Activated naive CD4-positive, alpha-beta T cell treated with anti-CD3 and anti-CD28 coated beads, Interleukin-2, amount 50 U/mL, for 24 hours (primary cell): ENCODE measurements at regions not wholly inside any gene's neighbourhood (a gene's known extent, or its start where the extent isn't known, plus 50 kb on each side); places are given as distances from the start of the nearest gene placed in this dataset.

Experiments used
- H3K27ac Mint-ChIP-seq: one replicate; pipeline ENCODE4 v1.8.0; 2021; ENCODE audit warnings: mild to moderate bottlenecking, mixed read lengths
- H3K27me3 Mint-ChIP-seq: one replicate; pipeline ENCODE4 v1.8.0; 2021; ENCODE audit warnings: mixed read lengths
- H3K36me3 Mint-ChIP-seq: one replicate; pipeline ENCODE4 v1.8.0; 2021; ENCODE audit warnings: mixed read lengths
- H3K4me1 Mint-ChIP-seq: one replicate; pipeline ENCODE4 v1.8.0; 2021; ENCODE audit warnings: mixed read lengths
- H3K4me3 Mint-ChIP-seq: one replicate; pipeline ENCODE4 v1.8.0; 2021; ENCODE audit warnings: mild to moderate bottlenecking, mixed read lengths
- H3K9me3 Mint-ChIP-seq: one replicate; pipeline ENCODE4 v1.8.0; 2021; ENCODE audit warnings: mixed read lengths

DNA sequence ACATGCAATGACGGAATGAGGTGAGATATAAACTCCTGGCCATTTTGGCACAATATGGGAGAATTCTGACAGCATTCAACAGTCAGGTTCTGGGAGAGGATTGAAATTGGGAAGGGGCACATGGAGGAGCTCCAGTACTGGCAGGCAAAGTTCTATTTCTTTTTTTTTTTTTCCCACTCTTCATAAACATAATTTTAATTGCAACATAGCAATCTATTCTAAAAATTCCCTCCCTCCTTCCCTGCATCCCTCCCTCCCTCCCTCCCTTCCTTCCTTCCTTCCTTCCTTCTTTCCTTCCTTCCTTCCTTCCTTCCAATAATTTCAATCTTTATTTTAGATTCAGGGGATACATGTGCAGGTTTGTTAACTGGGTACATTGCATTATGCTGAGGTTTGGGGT lies 93.2 kb downstream of the PTCSC3 start:
- H3K4me1 Mint-ChIP-seq, result no peaks in the 10 kb centered on the region
- H3K36me3 Mint-ChIP-seq, result no peaks in the 10 kb centered on the region
- no peak overlapping the region for H3K4me3 Mint-ChIP-seq
- H3K9me3 Mint-ChIP-seq, result peaks cover 7% of the 10 kb centered on the region
- H3K27me3 Mint-ChIP-seq, result peaks cover 17% of the 10 kb centered on the region
- no peak overlapping the region for H3K27ac Mint-ChIP-seq

DNA sequence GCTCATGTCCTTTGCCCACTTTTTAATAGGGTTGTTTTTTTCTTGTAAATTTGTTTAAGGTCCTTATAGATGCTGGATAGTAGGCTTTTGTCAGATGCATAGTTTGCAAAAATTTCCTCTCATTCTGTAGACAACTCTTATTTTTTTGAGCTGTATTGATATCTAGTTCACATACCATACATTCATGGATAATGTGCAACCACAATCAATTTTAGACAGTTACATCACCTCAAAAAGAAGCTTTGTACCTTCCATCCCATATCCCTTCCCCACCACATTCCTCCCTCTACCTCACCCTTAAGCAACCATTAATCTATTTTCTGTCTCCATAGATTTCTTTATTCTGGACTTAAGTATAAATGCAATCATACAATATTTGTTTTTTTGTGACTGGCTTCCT lies 98.4 kb downstream of the PTCSC3 start:
- peaks cover 16% of the 10 kb centered on the region for H3K9me3 Mint-ChIP-seq
- H3K4me1 Mint-ChIP-seq, result no peaks in the 10 kb centered on the region
- no peaks in the 10 kb centered on the region for H3K36me3 Mint-ChIP-seq
- no peak overlapping the region for H3K27ac Mint-ChIP-seq
- H3K4me3 Mint-ChIP-seq, result no peak overlapping the region
- peaks cover 17% of the 10 kb centered on the region for H3K27me3 Mint-ChIP-seq

GRCh38 chr14:36076197-36076596 lies 100.3 kb downstream of the PTCSC3 start:
- Mint-ChIP-seq H3K27ac (no peak overlapping the region), H3K27me3 (peaks cover 23% of the 10 kb centered on the region), H3K9me3 (peaks cover 13% of the 10 kb centered on the region), H3K4me1 (no peaks in the 10 kb centered on the region), H3K4me3 (no peak overlapping the region), H3K36me3 (no peaks in the 10 kb centered on the region)

DNA sequence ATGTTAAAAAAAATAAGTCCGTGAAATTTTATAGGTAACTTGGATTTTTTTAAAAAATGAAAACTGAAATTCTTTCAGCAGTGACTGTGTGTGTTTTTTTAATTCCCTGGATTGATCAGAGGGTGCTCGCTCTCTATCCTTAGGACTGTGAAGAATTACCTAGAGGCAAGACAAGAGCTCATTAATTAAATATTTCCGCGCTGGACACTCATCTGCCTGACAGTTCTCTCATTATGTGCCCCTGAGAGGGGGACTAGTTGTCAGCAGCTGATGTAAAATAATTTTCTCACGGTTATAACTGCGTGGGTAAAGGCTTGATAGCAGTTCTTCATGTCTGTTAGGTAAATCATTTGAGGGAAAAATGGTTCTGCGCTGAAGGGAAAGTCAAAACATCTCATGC lies 101.3 kb downstream of the PTCSC3 start:
- H3K4me3 Mint-ChIP-seq, result no peak overlapping the region
- H3K36me3 Mint-ChIP-seq, result no peaks in the 10 kb centered on the region
- peaks cover 26% of the 10 kb centered on the region for H3K27me3 Mint-ChIP-seq
- H3K27ac Mint-ChIP-seq, result no peak overlapping the region
- H3K9me3 Mint-ChIP-seq, result peaks cover 9% of the 10 kb centered on the region
- no peaks in the 10 kb centered on the region for H3K4me1 Mint-ChIP-seq

DNA sequence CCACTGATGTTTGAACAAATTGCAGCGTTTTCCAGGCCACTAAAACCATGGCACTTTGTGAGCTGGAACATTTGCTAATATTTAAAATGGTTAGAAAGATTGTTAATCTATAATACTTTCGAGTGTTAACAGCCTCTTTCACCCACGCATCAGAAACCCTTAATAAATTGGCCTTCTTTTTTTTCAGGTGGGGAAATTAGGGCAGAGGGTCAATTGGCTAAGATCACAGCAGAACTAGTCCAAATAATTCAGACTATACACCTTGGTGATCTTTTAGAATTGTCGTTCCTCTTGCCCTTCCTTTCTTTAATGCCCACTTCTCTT lies 105.8 kb downstream of the PTCSC3 start:
- Mint-ChIP-seq H3K9me3 (no peaks in the 10 kb centered on the region), H3K27me3 (peaks cover 28% of the 10 kb centered on the region), H3K36me3 (no peaks in the 10 kb centered on the region)

GRCh38 chr14:36070031-36070719 lies 106.3 kb downstream of the PTCSC3 start:
- H3K27ac Mint-ChIP-seq, result no peak overlapping the region
- H3K36me3 Mint-ChIP-seq, result no peaks in the 10 kb centered on the region
- H3K4me1 Mint-ChIP-seq, result no peaks in the 10 kb centered on the region
- peaks cover 29% of the 10 kb centered on the region for H3K27me3 Mint-ChIP-seq
- H3K4me3 Mint-ChIP-seq, result no peak overlapping the region
- H3K9me3 Mint-ChIP-seq, result no peaks in the 10 kb centered on the region

More for the DNA sequence above, 105.8 kb downstream of the PTCSC3 start:
- Mint-ChIP-seq H3K4me1 (no peaks in the 10 kb centered on the region), H3K4me3 (no peak overlapping the region), H3K27ac (no peak overlapping the region)

- H3K27me3 Mint-ChIP-seq, result peaks cover 34% of the 10 kb centered on the region
- no peak overlapping the region for H3K4me3 Mint-ChIP-seq
- no peaks in the 10 kb centered on the region for H3K9me3 Mint-ChIP-seq
- no peaks in the 10 kb centered on the region for H3K4me1 Mint-ChIP-seq
- H3K27ac Mint-ChIP-seq, result no peak overlapping the region
- H3K36me3 Mint-ChIP-seq, result no peaks in the 10 kb centered on the region
Observed at GRCh38 chr14:36069535-36069900, 107.0 kb downstream of the PTCSC3 start.

DNA sequence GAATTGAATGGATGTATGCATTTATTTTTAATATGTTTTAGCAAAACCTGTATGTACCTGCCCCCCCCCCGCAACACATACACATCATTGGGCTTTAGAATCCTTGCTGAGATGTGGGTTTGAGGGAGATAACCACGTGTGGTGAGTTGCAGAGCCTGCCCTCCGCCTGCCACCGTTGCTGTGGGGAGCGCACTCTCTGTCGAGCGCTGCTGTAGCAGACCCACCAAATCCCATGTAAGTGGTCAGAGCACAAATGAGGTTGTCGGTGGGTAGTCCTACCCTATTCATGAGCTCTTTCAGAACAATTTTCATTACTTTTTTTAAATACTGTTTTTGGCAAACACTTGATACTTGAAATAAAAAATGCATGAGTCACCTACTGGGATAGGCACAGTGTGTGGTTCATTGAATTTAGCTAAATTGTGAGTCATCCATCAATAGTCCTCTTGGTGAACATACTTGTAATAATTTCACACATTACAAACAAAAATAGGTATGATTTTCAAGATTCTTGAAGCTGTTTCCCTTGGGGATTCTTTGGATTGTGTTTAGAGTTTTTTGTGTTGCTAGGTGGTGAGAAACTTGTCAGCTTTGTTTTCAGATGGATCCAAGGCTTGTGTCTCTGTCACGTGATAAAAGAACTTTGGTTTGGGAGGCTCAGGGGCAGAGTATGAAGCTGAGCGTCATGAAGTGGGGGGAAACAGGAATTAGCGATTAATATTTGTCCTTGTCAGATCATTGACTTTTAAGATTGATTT lies 107.6 kb downstream of the PTCSC3 start:
- no peak overlapping the region for H3K4me3 Mint-ChIP-seq
- peaks cover 29% of the 10 kb centered on the region for H3K27me3 Mint-ChIP-seq
- no peaks in the 10 kb centered on the region for H3K9me3 Mint-ChIP-seq
- no peaks in the 10 kb centered on the region for H3K4me1 Mint-ChIP-seq
- no peak overlapping the region for H3K27ac Mint-ChIP-seq
- H3K36me3 Mint-ChIP-seq, result no peaks in the 10 kb centered on the region

DNA sequence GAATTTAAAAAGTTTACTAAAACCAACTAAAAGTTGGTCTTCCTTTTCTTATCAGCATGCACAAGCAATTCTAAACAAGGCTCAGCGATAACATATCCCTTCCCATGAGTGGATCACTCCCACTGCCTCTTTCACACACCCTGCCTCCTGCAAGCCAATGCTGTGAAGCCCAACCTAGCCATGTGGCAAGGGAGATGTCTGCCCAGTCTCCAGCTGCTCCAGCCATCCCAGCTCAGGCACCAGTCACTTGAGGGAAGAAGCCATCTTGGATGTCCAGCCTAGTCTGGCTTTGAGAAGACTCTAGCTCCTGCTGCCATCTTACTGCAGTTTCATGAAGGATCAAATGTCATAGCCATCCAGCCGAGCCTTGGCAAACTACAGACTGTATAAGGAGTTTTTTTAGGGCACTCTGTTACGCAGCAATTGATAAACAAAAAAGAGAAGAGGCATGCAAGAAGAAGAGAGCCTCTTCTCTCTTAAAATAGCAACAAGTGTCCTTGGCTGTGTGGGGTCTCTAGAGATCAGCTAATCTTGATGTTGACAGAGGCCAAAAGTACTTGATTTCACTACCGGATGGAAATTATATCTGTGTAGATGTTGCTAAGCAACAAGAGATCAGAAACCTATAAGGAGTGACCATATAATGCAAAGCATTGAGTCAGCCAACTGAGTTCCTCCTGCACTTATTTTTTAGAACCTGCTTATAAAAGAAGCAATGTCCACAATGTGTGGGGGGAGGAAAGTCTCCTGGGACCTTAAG lies 108.9 kb downstream of the PTCSC3 start:
- Mint-ChIP-seq H3K4me3 (no peak overlapping the region), H3K27me3 (peaks cover 25% of the 10 kb centered on the region), H3K9me3 (no peaks in the 10 kb centered on the region), H3K27ac (no peak overlapping the region), H3K4me1 (no peaks in the 10 kb centered on the region), H3K36me3 (no peaks in the 10 kb centered on the region)

DNA sequence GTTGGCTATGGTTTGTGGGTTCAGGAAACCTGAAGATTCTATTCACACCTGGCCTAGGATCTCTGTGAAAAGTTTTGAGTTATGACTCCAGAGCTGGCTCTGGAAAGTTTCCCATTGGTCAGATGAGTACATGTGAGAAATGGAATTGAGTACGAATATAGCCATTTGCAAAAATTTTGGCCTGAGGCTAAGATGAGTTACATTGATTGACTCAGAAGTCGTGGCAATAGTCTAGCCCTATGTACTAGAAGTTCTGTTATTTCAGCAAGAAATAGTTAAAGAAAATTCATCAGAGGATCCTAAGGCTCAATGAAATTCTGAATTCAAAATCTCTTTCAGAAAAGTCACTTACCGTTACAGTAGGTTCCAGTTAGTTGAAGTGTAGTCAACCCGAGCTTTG lies 109.9 kb downstream of the PTCSC3 start:
- Mint-ChIP-seq H3K4me1 (no peaks in the 10 kb centered on the region), H3K9me3 (no peaks in the 10 kb centered on the region), H3K36me3 (no peaks in the 10 kb centered on the region), H3K27me3 (peaks cover 25% of the 10 kb centered on the region), H3K4me3 (no peak overlapping the region), H3K27ac (no peak overlapping the region)

- no peak overlapping the region for H3K4me3 Mint-ChIP-seq
- no peaks in the 10 kb centered on the region for H3K4me1 Mint-ChIP-seq
- H3K9me3 Mint-ChIP-seq, result no peaks in the 10 kb centered on the region
- no peaks in the 10 kb centered on the region for H3K36me3 Mint-ChIP-seq
- H3K27me3 Mint-ChIP-seq, result peaks cover 19% of the 10 kb centered on the region
- H3K27ac Mint-ChIP-seq, result no peak overlapping the region
Observed at GRCh38 chr14:36065831-36066230, 110.7 kb downstream of the PTCSC3 start.

- peaks cover 8% of the 10 kb centered on the region for H3K27me3 Mint-ChIP-seq
- H3K36me3 Mint-ChIP-seq, result no peaks in the 10 kb centered on the region
- no peaks in the 10 kb centered on the region for H3K9me3 Mint-ChIP-seq
- no peak overlapping the region for H3K4me3 Mint-ChIP-seq
- H3K27ac Mint-ChIP-seq, result no peak overlapping the region
- H3K4me1 Mint-ChIP-seq, result no peaks in the 10 kb centered on the region
Observed at GRCh38 chr14:36059531-36059930, 117.0 kb downstream of the PTCSC3 start.

DNA sequence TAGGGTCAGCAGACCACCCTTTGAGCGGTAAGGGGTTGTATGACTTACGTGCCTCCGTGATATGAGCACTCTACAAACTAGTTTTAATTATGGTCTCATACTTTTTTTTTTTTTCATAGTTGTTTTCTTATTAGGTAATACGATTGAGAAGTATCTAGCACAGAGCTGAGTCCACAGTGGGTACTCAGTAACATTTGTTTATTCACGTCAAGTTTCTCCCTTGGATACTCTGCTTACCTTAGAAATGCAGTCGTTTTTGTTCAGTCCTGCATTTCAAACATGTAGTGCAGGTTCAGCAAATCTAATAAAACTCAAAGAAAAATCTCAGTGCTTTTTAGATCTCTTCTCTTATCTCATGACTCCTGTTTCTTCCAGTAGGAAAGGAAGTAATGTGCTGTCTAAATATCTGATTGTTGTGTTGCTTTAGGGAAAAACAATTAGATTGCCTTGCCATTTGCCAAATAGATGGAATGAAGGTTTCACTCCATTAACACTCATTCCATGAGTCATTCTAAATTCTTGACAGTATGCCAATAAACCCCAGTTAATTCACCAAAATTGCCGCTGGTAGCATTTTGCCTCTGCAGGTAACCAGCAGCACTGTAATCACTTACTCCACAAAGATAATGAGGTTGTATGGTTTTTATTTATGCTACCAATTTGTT lies 118.9 kb downstream of the PTCSC3 start:
- H3K27ac Mint-ChIP-seq, result no peak overlapping the region
- H3K36me3 Mint-ChIP-seq, result no peaks in the 10 kb centered on the region
- no peaks in the 10 kb centered on the region for H3K9me3 Mint-ChIP-seq
- no peak overlapping the region for H3K4me3 Mint-ChIP-seq
- no peaks in the 10 kb centered on the region for H3K4me1 Mint-ChIP-seq
- H3K27me3 Mint-ChIP-seq, result peaks cover 9% of the 10 kb centered on the region

- H3K4me1 Mint-ChIP-seq, result no peaks in the 10 kb centered on the region
- no peaks in the 10 kb centered on the region for H3K9me3 Mint-ChIP-seq
- no peak overlapping the region for H3K27ac Mint-ChIP-seq
Observed at GRCh38 chr14:36056845-36057244, 119.7 kb downstream of the PTCSC3 start.

DNA sequence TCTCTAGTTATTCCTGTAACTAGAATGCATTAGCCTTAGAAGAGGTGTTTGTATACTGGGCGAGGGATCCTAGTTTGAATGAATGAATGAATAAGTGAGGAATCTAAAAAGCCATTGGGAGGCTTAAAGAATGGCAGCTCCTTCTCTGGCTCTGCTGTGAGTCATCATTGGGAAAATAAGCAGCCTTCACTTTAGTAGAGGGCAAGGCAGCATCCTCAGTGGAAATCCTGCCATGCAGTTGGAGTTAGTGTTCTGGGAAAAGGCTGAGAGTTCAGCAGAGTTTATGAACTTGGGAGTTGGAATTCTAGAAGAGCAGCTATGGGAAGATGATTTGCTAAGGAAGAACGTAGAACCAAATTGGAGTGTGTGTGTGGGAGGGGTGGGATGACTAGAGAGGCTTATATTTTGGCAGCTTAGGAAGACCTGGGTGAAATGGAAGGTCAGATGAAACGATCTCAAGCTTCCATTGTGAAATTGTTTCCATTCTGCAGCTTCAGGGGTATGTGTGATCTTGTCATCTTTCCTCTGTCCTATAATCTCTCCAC lies 120.8 kb downstream of the PTCSC3 start:
- Mint-ChIP-seq H3K4me1 (no peaks in the 10 kb centered on the region), H3K27ac (no peak overlapping the region), H3K4me3 (no peak overlapping the region), H3K27me3 (peaks cover 8% of the 10 kb centered on the region), H3K9me3 (no peaks in the 10 kb centered on the region), H3K36me3 (no peaks in the 10 kb centered on the region)

More at GRCh38 chr14:36056845-36057244, 119.7 kb downstream of the PTCSC3 start:
- H3K36me3 Mint-ChIP-seq, result no peaks in the 10 kb centered on the region
- peaks cover 9% of the 10 kb centered on the region for H3K27me3 Mint-ChIP-seq
- no peak overlapping the region for H3K4me3 Mint-ChIP-seq
